Astrocyte of the spinal cord (primary cell): ENCODE measurements at regions not wholly inside any gene's neighbourhood (a gene's known extent, or its start where the extent isn't known, plus 50 kb on each side); places are given as distances from the start of the nearest gene placed in this dataset.

Experiments used
- DNase-seq: peaks from one replicate; pipeline ENCODE4 v3.0.0; 2011; ENCODE audit warnings: low read depth, low spot score
- H3K4me3 ChIP-seq: 2 replicates; pipeline ENCODE4 v1.5.1; 2011; ENCODE audit warnings: low read depth, mild to moderate bottlenecking, low read length, moderate library complexity
- in situ Hi-C: cut with HindIII; loops from 2 replicates; pipeline ENCODE4 v1.10.0; 2017; ENCODE audit warnings: low sequenced_read_pairs
- TF ChIP-seq, protein P1 (sequence below): IDR thresholded peaks from 2 replicates; pipeline ENCODE4 v1.5.1; 2012; ENCODE audit warnings: low read depth, mild to moderate bottlenecking, low read length, inconsistent platforms

DNA sequence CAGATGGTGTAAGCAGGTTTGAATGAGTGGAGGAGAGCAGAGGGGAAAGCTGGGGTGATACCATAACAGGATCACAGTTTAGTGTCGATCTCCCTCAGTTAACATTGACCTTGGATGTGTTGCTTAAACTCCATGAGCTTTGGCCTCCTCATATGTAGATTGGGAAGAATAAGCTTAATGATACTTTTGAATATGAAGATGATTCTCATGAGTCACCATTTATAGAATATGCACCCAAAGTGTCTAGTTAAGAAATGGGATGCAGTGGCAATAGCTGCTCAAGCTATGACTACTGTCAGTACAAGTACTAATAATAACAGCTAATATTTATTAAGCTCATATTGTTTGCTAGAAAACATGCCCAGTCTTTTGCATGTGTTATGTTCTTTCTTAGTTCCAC lies 236.2 kb upstream of the KIRREL3 start:
- TF ChIP-seq, protein P1, sequence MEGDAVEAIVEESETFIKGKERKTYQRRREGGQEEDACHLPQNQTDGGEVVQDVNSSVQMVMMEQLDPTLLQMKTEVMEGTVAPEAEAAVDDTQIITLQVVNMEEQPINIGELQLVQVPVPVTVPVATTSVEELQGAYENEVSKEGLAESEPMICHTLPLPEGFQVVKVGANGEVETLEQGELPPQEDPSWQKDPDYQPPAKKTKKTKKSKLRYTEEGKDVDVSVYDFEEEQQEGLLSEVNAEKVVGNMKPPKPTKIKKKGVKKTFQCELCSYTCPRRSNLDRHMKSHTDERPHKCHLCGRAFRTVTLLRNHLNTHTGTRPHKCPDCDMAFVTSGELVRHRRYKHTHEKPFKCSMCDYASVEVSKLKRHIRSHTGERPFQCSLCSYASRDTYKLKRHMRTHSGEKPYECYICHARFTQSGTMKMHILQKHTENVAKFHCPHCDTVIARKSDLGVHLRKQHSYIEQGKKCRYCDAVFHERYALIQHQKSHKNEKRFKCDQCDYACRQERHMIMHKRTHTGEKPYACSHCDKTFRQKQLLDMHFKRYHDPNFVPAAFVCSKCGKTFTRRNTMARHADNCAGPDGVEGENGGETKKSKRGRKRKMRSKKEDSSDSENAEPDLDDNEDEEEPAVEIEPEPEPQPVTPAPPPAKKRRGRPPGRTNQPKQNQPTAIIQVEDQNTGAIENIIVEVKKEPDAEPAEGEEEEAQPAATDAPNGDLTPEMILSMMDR, result no peak
- in situ Hi-C loops, result no loop called here
- H3K4me3 ChIP-seq, result no peak overlapping the region
- DNase-seq, result no peak

DNA sequence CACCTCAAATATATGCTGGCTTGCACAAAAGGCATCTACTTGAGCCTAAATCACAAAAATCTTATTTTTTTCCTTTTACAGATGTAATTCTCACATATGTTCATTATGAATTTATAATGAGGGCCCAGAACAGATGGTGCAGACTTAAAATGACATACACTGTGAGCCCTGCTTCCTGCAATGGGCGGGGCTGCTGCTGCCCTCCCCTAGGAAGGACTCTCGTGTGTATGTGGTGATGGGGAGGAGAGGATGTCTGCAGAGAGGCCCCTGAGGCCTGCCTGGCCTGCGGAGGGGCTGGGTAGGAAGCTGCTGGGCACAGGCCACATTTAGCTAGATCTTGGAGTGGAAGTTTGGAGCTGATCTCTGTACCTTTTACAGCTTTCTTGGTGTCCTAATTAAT lies 233.4 kb upstream of the KIRREL3 start:
- no peak for DNase-seq
- H3K4me3 ChIP-seq, result no peak overlapping the region
- TF ChIP-seq, protein P1, result no peak
- in situ Hi-C loops, result no loop called here

DNA sequence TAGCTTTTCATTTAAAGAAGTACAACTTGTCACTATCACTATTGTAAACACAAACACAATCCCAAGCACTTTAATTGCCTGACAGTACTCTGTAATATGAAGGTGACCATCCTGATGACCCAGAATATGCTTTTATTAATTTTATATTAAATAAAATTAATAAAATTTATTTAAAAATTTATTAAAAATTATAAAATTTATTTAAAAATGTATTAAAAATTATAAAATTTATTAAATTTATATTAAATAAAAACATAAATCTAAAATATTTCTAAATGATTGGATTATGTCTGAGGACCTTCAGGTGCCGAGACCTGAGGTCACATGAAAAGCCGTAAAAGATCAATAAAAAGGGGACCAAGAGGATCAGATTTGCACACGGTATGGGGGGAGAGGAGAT lies 229.8 kb upstream of the KIRREL3 start:
- H3K4me3 ChIP-seq, result no peak overlapping the region
- no peak for DNase-seq
- TF ChIP-seq, protein P1, result no peak
- in situ Hi-C loops, result no loop called here

DNA sequence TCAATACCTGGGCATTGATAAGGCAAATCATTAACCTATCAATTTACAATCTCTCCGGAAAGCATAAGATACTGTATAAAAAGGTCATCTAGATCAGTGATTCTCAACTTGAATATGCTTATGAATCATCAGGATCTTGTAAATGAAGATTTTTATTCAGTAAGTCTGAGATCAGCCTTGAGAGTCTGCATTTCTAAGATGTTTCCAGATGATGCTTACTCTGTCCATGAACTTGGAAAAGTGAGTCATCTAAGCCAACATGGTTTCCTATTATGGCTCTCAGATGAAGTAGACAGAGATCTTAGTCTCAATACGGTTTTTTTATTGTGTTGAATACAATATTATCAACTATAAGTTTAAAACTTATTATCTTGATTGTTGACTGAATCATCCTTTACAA lies 226.4 kb upstream of the KIRREL3 start:
- no peak for DNase-seq
- no peak overlapping the region for H3K4me3 ChIP-seq
- in situ Hi-C loops, result no loop called here
- TF ChIP-seq, protein P1, result no peak

DNA sequence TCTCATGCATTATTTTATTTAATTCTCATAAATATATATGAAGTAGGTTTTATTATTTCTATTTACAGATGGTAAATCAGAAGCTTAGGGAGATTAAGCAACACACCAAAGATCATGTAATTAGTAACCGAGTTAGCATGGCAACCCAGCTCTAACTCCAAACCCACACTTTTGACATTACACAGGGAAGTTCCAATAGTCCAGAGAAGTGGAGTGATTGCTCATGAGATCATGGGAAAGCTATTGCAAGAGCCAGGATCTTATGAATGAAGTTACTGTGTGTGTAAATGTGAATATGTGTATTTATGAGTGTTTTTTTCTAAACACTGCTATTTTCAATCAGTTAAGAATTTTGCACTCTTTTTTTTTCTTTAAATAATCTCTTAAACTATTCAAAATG lies 225.8 kb upstream of the KIRREL3 start:
- no peak for DNase-seq
- TF ChIP-seq, protein P1, result no peak
- H3K4me3 ChIP-seq, result no peak overlapping the region
- in situ Hi-C loops, result no loop called here

DNA sequence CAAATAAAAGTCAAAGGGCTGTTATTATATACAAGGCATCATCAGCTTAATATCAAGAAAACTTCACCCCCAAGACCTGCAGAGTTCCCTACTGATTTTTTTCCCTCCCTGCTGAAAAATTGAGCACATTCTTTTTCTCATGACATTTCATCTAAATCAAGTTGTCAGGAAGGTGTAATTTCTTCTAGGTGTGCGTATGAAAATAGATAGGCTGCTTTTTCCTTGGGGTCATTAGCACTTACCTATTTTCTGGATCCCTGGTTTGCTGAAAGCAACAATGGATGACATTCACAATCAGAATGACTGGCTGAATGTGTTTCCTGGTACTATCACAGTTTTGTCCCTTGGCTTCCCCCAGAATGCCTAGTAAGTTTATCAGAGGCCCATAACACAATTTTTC lies 225.0 kb upstream of the KIRREL3 start:
- TF ChIP-seq, protein P1, result no peak
- H3K4me3 ChIP-seq, result no peak overlapping the region
- DNase-seq, result no peak
- in situ Hi-C loops, result no loop called here

DNA sequence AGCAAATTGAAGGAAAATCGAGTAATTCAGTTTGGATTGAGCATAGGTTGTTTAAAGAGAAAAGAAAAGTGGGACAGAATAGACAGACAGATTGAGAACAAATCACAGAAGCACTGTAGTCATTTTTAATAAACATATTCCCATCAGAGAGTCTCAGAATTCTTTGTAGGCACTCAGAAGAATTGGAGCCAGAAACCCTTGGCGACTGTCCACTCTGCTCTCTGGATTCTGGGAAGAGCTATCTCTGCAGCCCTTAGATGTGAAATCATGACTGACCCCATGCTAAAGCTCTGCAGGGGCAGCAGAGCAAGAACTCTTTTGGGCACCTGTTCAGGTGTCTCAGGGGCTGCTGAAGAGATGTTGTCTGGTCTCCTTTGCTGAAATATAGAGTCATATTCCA lies 223.7 kb upstream of the KIRREL3 start:
- in situ Hi-C loops, result no loop called here
- TF ChIP-seq, protein P1, result no peak

More for the DNA sequence above, 223.7 kb upstream of the KIRREL3 start:
- no peak overlapping the region for H3K4me3 ChIP-seq
- no peak for DNase-seq
